ENCODE measurements at regions not wholly inside any gene's neighbourhood (a gene's known extent, or its start where the extent isn't known, plus 50 kb on each side); places are given as distances from the start of the nearest gene placed in this dataset.

DNA sequence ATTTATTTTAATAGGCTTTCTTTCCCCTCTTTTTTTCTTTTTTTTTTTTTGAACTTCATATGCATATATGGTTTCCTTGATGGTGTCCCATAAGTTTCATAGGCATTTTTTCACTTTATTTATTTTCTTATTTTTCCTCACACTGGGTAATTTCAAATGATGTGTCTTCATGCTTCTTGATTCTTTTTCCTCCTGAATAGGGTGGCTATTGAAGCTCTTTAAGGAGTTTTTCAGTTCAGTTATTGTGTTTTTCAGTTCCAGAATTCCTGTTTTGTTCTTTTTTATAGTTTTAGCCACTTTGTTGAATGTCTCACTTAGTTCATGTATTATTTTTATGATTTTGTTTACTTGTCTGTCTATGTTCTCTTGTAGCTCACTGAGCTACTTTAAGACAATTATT is 273.2 kb downstream of the NFKBIZ start (continued):
- TF ChIP-seq EP300 (IDR thresholded peaks at IDR 0.05; ENCODE audit: borderline replicate concordance in 1 of 2, control insufficient read depth in 1 of 2, low read depth in 2 of 2, low read length in 2 of 2) (no peak), ZNF274 (IDR thresholded peaks at IDR 0.05; ENCODE audit: insufficient read depth, insufficient read length) (no peak), SUZ12 (IDR thresholded peaks at IDR 0.05; ENCODE audit: unreplicated experiment) (no peak), CBFB (IDR thresholded peaks at IDR 0.05; ENCODE audit: low read depth) (no peak), RELA (IDR thresholded peaks at IDR 0.05; ENCODE audit: borderline replicate concordance, partially characterized antibody) (no peak)

DNA sequence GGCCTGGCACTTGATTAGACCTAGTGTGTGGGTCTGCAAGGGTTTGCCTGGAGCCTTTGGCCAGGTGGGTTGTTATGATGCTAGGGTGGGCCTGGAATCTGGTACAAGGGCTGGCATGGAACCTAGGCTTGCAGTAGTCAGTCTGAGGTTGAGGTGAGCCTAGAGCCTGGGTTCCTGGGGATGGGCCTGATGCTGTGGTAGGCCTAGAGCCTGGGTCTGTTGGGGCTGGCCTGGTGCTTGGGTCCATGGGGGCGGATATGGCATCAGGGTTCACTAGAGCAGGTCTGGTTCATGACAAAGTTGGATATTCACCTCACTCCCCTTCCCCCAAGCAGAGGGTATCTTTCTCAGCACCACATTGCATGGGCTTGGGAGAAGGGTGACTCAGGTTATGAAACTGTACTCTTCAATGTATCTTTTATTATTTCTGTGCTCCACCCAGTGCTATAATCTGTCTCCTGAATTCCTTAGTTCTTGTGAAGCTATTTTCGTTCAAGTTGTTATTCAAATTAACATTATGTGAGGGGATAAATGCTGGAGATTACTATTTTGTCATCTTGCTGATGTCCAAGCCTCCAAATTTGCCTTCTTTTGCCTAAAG is 274.4 kb downstream of the NFKBIZ start:
- no peak overlapping the region for H3K9ac ChIP-seq (ENCODE audit: control insufficient read depth, insufficient read depth, low read length)
- H4K20me1 ChIP-seq (ENCODE audit: control insufficient read depth, insufficient read depth) = no peaks in the 10 kb centered on the region
- no peak for ATAC-seq
- peaks cover 11% of the 10 kb centered on the region for H3K9me3 ChIP-seq (replicated peaks; ENCODE audit: control insufficient read depth, insufficient read depth, low read length)
- ChIA-PET POLR2A (no interaction called here), SMC1A (ENCODE audit: uncharacterized antibody, unreplicated experiment) (no interaction called here), CTCF (no interaction called here), RAD21 (ENCODE audit: unreplicated experiment) (no interaction called here)
- no peak for DNase-seq (ENCODE audit: low read depth, low spot score)
- no peak overlapping the region for H3K4me3 ChIP-seq
- H3K4me2 ChIP-seq (ENCODE audit: control insufficient read depth, insufficient read depth) = no peak overlapping the region
- intact Hi-C loops (cut with micrococcal nuclease; ENCODE audit: unreplicated experiment) (no loop called here), in situ Hi-C loops (cut with MboI) (no loop called here)
- no peaks in the 10 kb centered on the region for H3K27me3 ChIP-seq (replicated peaks in 1 of 2; ENCODE audit: control insufficient read depth in 2 of 2, insufficient read depth in 2 of 2, low read length in 1 of 2)
- no peaks in the 10 kb centered on the region for H3K79me2 ChIP-seq (ENCODE audit: control insufficient read depth, insufficient read depth, low read length)
- no peak overlapping the region for H2AFZ ChIP-seq (ENCODE audit: control insufficient read depth, low read depth, low read length)
- no peak for FAIRE-seq
- H3K4me1 ChIP-seq (ENCODE audit: control insufficient read depth, insufficient read depth, low read length) = no peaks in the 10 kb centered on the region
- TF ChIP-seq EZH2 (IDR thresholded peaks at IDR 0.05; ENCODE audit: borderline replicate concordance, control insufficient read depth, low read depth, low read length) = no peak
- no TSS peak for BruUV-seq (replicated peaks)
- H3K36me3 ChIP-seq (ENCODE audit: control insufficient read depth in 2 of 2, insufficient read depth in 2 of 2, low read length in 1 of 2) = no peaks in the 10 kb centered on the region
- no peak overlapping the region for H3K27ac ChIP-seq (ENCODE audit: control insufficient read depth, insufficient read depth)
- 2% methylated on average over 2 of the region's 2 CpGs for WGBS (ENCODE audit: insufficient coverage, insufficient replicate concordance, low lambda C conversion rate, missing lambda C conversion rate)

DNA sequence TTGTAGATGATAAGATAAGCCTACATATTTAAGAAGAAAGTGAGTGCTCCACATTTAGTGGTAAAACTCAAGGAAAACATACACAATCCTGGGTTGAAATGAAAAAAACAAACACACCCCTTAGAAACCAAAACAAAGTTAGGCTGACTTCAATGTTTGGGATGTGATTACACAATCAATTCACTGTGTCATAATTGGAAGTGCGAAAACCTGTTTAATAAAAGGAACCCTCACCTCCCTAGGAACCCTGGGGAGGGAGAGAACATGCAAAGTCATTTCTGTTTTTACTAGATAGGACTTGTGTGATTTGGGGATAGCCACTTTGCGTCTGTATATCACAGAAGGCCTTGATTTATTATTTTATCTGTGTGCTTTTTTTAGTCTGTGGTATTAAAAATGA is 275.0 kb downstream of the NFKBIZ start:
- Histone ChIP-seq H3K4me1 (ENCODE audit: control insufficient read depth, insufficient read depth, low read length) (no peaks in the 10 kb centered on the region), H2AFZ (ENCODE audit: control insufficient read depth, low read depth, low read length) (no peak overlapping the region), H3K4me2 (ENCODE audit: control insufficient read depth, insufficient read depth) (no peak overlapping the region), H3K9me3 (replicated peaks; ENCODE audit: control insufficient read depth, insufficient read depth, low read length) (peaks cover 11% of the 10 kb centered on the region), H3K9ac (ENCODE audit: control insufficient read depth, insufficient read depth, low read length) (no peak overlapping the region), H3K79me2 (ENCODE audit: control insufficient read depth, insufficient read depth, low read length) (no peaks in the 10 kb centered on the region), H3K36me3 (ENCODE audit: control insufficient read depth in 2 of 2, insufficient read depth in 2 of 2, low read length in 1 of 2) (no peaks in the 10 kb centered on the region), H3K4me3 (no peak overlapping the region), H4K20me1 (ENCODE audit: control insufficient read depth, insufficient read depth) (no peaks in the 10 kb centered on the region), H3K27ac (ENCODE audit: control insufficient read depth, insufficient read depth) (no peak overlapping the region), H3K27me3 (replicated peaks in 1 of 2; ENCODE audit: control insufficient read depth in 2 of 2, insufficient read depth in 2 of 2, low read length in 1 of 2) (no peaks in the 10 kb centered on the region)
- RAD21 ChIA-PET (ENCODE audit: unreplicated experiment) = no interaction called here
- in situ Hi-C loops (cut with MboI) = no loop called here
- SMC1A ChIA-PET (ENCODE audit: uncharacterized antibody, unreplicated experiment) = no interaction called here
- no TSS peak for BruUV-seq (replicated peaks)
- CTCF ChIA-PET = interaction anchor here (0.6 kb wide), 1 partner anchor 105 kb away, joined by 4 read pairs; no protein-coding TSS in a partner anchor
- ATAC-seq (no peak), FAIRE-seq (no peak), DNase-seq (ENCODE audit: low read depth, low spot score) (no peak)
- intact Hi-C loops (cut with micrococcal nuclease; ENCODE audit: unreplicated experiment) = no loop called here
- no peak for TF ChIP-seq SIX5 (IDR thresholded peaks at IDR 0.05; ENCODE audit: low read depth, low read length, severe bottlenecking)
- 42% methylated on average over 2 of the region's 2 CpGs for WGBS (ENCODE audit: insufficient coverage, insufficient replicate concordance, low lambda C conversion rate, missing lambda C conversion rate)
- POLR2A ChIA-PET = no interaction called here
